ENCODE measurements at regions not wholly inside any gene's neighbourhood (a gene's known extent, or its start where the extent isn't known, plus 50 kb on each side); places are given as distances from the start of the nearest gene placed in this dataset.

GRCh38 chr6:149166336-149166735 is 151.2 kb upstream of the TAB2 start:
- no peak overlapping the region; the same call in 1 of the 2 replicates for H2AFZ ChIP-seq (ENCODE audit: low read depth, low read length)

DNA sequence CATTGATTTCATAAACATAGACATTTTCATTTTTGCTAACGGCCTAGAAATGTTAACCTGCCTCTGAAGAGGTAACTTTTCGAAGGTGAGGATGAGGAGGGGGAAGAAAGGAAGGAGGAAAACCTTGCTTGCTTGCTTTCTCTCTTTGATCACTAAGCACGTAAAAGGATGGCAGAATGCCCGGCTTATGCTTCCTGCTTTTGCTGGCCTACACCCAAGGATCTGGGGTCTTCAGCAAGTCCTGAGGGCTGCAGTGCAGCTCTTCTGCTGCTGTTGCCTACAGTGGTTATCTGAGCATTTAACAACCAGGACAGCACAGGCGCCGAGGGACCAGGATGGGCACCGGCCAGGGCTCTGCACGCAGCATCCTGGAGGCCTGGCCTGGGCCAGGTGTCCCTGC is 150.8 kb upstream of the TAB2 start:
- Histone ChIP-seq H4K20me1 (ENCODE audit: insufficient read depth, low read length) (no peaks in the 10 kb centered on the region), H3K9me3 (ENCODE audit: insufficient read depth, low read length) (no peaks in the 10 kb centered on the region), H3K4me1 (ENCODE audit: low read length) (no peaks in the 10 kb centered on the region), H3K9ac (ENCODE audit: low read length) (no peak overlapping the region), H2AFZ (ENCODE audit: low read depth, low read length) (no peak overlapping the region; the same call in 1 of the 2 replicates), H3K4me3 (ENCODE audit: low read length) (no peak overlapping the region), H3K4me2 (ENCODE audit: low read length) (no peak overlapping the region), H3K79me2 (ENCODE audit: low read length) (no peaks in the 10 kb centered on the region), H3K27ac (ENCODE audit: low read length) (no peak overlapping the region), H3K27me3 (ENCODE audit: low read depth, low read length) (no peaks in the 10 kb centered on the region), H3K36me3 (replicated peaks; ENCODE audit: low read depth, low read length) (no peaks in the 10 kb centered on the region)
- TF ChIP-seq, protein P1, sequence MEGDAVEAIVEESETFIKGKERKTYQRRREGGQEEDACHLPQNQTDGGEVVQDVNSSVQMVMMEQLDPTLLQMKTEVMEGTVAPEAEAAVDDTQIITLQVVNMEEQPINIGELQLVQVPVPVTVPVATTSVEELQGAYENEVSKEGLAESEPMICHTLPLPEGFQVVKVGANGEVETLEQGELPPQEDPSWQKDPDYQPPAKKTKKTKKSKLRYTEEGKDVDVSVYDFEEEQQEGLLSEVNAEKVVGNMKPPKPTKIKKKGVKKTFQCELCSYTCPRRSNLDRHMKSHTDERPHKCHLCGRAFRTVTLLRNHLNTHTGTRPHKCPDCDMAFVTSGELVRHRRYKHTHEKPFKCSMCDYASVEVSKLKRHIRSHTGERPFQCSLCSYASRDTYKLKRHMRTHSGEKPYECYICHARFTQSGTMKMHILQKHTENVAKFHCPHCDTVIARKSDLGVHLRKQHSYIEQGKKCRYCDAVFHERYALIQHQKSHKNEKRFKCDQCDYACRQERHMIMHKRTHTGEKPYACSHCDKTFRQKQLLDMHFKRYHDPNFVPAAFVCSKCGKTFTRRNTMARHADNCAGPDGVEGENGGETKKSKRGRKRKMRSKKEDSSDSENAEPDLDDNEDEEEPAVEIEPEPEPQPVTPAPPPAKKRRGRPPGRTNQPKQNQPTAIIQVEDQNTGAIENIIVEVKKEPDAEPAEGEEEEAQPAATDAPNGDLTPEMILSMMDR (IDR thresholded peaks at IDR 0.05; ENCODE audit: low read depth, low read length), result no peak
- no peak for TF ChIP-seq EZH2phosphoT487 (IDR thresholded peaks at IDR 0.05; ENCODE audit: low read depth)

More at GRCh38 chr6:149166336-149166735, 151.2 kb upstream of the TAB2 start:
- Histone ChIP-seq H3K4me3 (ENCODE audit: low read length) (no peak overlapping the region), H3K9ac (ENCODE audit: low read length) (no peak overlapping the region), H3K9me3 (ENCODE audit: insufficient read depth, low read length) (no peaks in the 10 kb centered on the region), H4K20me1 (ENCODE audit: insufficient read depth, low read length) (no peaks in the 10 kb centered on the region), H3K27ac (ENCODE audit: low read length) (no peak overlapping the region), H3K36me3 (replicated peaks; ENCODE audit: low read depth, low read length) (no peaks in the 10 kb centered on the region), H3K4me1 (ENCODE audit: low read length) (no peaks in the 10 kb centered on the region), H3K4me2 (ENCODE audit: low read length) (no peak overlapping the region), H3K27me3 (ENCODE audit: low read depth, low read length) (no peaks in the 10 kb centered on the region), H3K79me2 (ENCODE audit: low read length) (no peaks in the 10 kb centered on the region)
- TF ChIP-seq, protein P1 (IDR thresholded peaks at IDR 0.05; ENCODE audit: low read depth, low read length), result no peak
- no peak for TF ChIP-seq EZH2phosphoT487 (IDR thresholded peaks at IDR 0.05; ENCODE audit: low read depth)

- no peak for TF ChIP-seq EZH2phosphoT487 (IDR thresholded peaks at IDR 0.05; ENCODE audit: low read depth)
- TF ChIP-seq, protein P1 (IDR thresholded peaks at IDR 0.05; ENCODE audit: low read depth, low read length), result no peak
- Histone ChIP-seq H3K36me3 (replicated peaks; ENCODE audit: low read depth, low read length) (no peaks in the 10 kb centered on the region), H3K4me1 (ENCODE audit: low read length) (no peaks in the 10 kb centered on the region), H3K4me2 (ENCODE audit: low read length) (no peak overlapping the region), H3K79me2 (ENCODE audit: low read length) (no peaks in the 10 kb centered on the region), H2AFZ (ENCODE audit: low read depth, low read length) (no peak overlapping the region), H3K9me3 (ENCODE audit: insufficient read depth, low read length) (no peaks in the 10 kb centered on the region), H4K20me1 (ENCODE audit: insufficient read depth, low read length) (no peaks in the 10 kb centered on the region), H3K27me3 (ENCODE audit: low read depth, low read length) (no peaks in the 10 kb centered on the region), H3K4me3 (ENCODE audit: low read length) (no peak overlapping the region), H3K27ac (ENCODE audit: low read length) (no peak overlapping the region), H3K9ac (ENCODE audit: low read length) (no peak overlapping the region)
Observed at GRCh38 chr6:149168968-149169367, 148.5 kb upstream of the TAB2 start.

DNA sequence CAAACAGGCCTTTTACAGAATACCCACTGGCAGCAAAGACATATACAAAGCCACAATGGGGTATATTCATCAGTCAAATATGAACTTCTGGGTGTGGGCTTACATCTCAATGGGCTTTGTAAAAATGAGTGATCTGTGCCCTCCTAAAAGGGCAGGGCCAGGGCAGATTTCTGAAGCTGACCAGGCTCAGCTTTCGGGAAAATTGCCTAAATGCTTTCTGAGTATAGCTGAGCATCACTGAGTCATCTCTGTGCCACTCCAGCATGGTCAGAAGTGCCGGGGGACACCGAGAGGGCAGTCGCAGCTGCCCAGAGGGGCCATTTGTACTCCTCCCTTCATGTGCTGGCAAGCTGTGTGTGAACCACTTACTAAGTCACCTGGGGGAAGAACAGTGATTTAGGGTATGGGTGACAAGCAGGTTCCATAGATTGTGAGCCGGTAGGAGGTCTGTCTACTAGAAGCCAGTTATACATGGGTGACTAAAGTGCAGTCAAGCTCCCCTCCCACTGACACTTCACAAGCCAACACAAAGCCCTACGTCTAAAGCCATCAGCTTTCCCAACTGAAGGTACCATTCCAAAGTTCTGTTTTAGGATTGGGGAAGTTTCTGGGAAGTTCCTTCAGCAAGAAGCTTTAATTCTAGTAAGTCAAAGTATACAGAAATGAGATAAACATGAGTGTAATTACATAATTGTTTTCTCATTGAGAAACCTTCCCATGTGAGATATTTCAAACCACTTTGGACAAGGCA is 147.6 kb upstream of the TAB2 start:
- Histone ChIP-seq H2AFZ (ENCODE audit: low read depth, low read length) (no peak overlapping the region), H3K27ac (ENCODE audit: low read length) (no peak overlapping the region), H4K20me1 (ENCODE audit: insufficient read depth, low read length) (no peaks in the 10 kb centered on the region), H3K79me2 (ENCODE audit: low read length) (no peaks in the 10 kb centered on the region), H3K4me3 (ENCODE audit: low read length) (no peak overlapping the region), H3K36me3 (replicated peaks; ENCODE audit: low read depth, low read length) (no peaks in the 10 kb centered on the region), H3K9ac (ENCODE audit: low read length) (no peak overlapping the region), H3K4me2 (ENCODE audit: low read length) (no peak overlapping the region), H3K27me3 (ENCODE audit: low read depth, low read length) (no peaks in the 10 kb centered on the region), H3K4me1 (ENCODE audit: low read length) (no peaks in the 10 kb centered on the region), H3K9me3 (ENCODE audit: insufficient read depth, low read length) (no peaks in the 10 kb centered on the region)
- TF ChIP-seq, protein P1 (IDR thresholded peaks at IDR 0.05; ENCODE audit: low read depth, low read length), result no peak
- TF ChIP-seq EZH2phosphoT487 (IDR thresholded peaks at IDR 0.05; ENCODE audit: low read depth), result no peak
